ENCODE measurements at regions not wholly inside any gene's neighbourhood (a gene's known extent, or its start where the extent isn't known, plus 50 kb on each side); places are given as distances from the start of the nearest gene placed in this dataset.

GRCh38 chr3:73321286-73321999 lies 260.0 kb downstream of the EBLN2 start:
- Histone ChIP-seq H2BK12ac (ENCODE audit: insufficient read length, low read depth, low read length) (no peak overlapping the region), H3K27me3 (ENCODE audit: insufficient read depth, low read length) (no peaks in the 10 kb centered on the region), H3K9ac (ENCODE audit: extremely low read depth, insufficient read length, low read length) (no peak overlapping the region), H3K9me3 (ENCODE audit: control insufficient read depth, low read depth, low read length) (no peaks in the 10 kb centered on the region), H3K79me2 (ENCODE audit: insufficient read depth, low read length) (no peaks in the 10 kb centered on the region), H3K18ac (ENCODE audit: insufficient read length, low read depth, low read length) (no peak overlapping the region), H3K27ac (ENCODE audit: insufficient read length, low read depth, low read length) (no peak overlapping the region), H3K56ac (ENCODE audit: insufficient read length, low read depth, low read length) (no peak overlapping the region), H4K20me1 (ENCODE audit: control insufficient read depth, insufficient read depth, insufficient read length) (no peaks in the 10 kb centered on the region), H2BK15ac (ENCODE audit: low read depth, low read length) (no peak overlapping the region), H2BK5ac (ENCODE audit: insufficient read length, low read length) (no peak overlapping the region), H2AFZ (ENCODE audit: low read length) (no peak overlapping the region), H2BK120ac (ENCODE audit: low read depth, low read length, poor library complexity, severe bottlenecking) (no peak overlapping the region), H3K79me1 (ENCODE audit: insufficient read depth, low read depth, low read length, poor library complexity, severe bottlenecking) (no peaks in the 10 kb centered on the region), H3K23me2 (ENCODE audit: insufficient read length, low read depth, low read length, poor library complexity, severe bottlenecking) (no peaks in the 10 kb centered on the region), H2AK5ac (ENCODE audit: insufficient read length, low read length) (no peak overlapping the region), H3K14ac (ENCODE audit: insufficient read depth, low read length) (no peak overlapping the region), H4K91ac (ENCODE audit: insufficient read length, low read depth, low read length) (no peak overlapping the region), H3K4ac (ENCODE audit: low read depth, low read length) (no peak overlapping the region), H3K4me2 (ENCODE audit: insufficient read depth, insufficient read length, low read length) (no peak overlapping the region), H4K8ac (replicated peaks; ENCODE audit: insufficient read length, low read depth, low read length) (no peak overlapping the region), H3T11ph (ENCODE audit: low read length) (no peak overlapping the region), H2BK20ac (ENCODE audit: low read depth, low read length, poor library complexity, severe bottlenecking) (no peak overlapping the region), H4K5ac (ENCODE audit: insufficient read length, low read depth, low read length) (no peak overlapping the region), H3K23ac (ENCODE audit: insufficient read length, low read depth, low read length) (no peak overlapping the region), H3K4me1 (ENCODE audit: insufficient read depth, low read length) (no peaks in the 10 kb centered on the region)
- no peaks in the 10 kb centered on the region; the same call in 1 of the 2 replicates for H3K27me3 Mint-ChIP-seq (ENCODE audit: low read depth)
- no peak for TF ChIP-seq CTCF (conservative IDR thresholded peaks at IDR 0.05)
- 0 out of 7 replicates have a peak, but pooled peaks cover 0 to 4% (median 0%) of the 10 kb centered on the region in 3 experiments for H3K36me3 Mint-ChIP-seq (ENCODE audit: insufficient read depth in 1 of 3, low read depth in 3 of 3)
- H3K27ac Mint-ChIP-seq: no peak overlapping the region; a peak in 1 of 7 replicates
- WGBS (ENCODE audit: extremely low coverage, insufficient read length, low lambda C conversion rate): no CpG with 5 or more reads among the region's 8 CpGs
- H3K4me3 Mint-ChIP-seq: no peak overlapping the region
- H3K9me3 Mint-ChIP-seq: no peaks in the 10 kb centered on the region; a peak in 2 of 5 replicates
- no peaks in the 10 kb centered on the region for H3K4me1 Mint-ChIP-seq
- DNase-seq: no peak
